ENCODE measurements at regions not wholly inside any gene's neighbourhood (a gene's known extent, or its start where the extent isn't known, plus 50 kb on each side); places are given as distances from the start of the nearest gene placed in this dataset.

- Histone ChIP-seq H3K36me3 (no peaks in the 10 kb centered on the region), H3K4me1 (ENCODE audit: control insufficient read depth in 1 of 2, low read depth in 2 of 2) (no peaks in the 10 kb centered on the region), H3K27me3 (replicated peaks; ENCODE audit: insufficient read depth) (no peaks in the 10 kb centered on the region), H3K27ac (no peak overlapping the region), H3K9me3 (no peaks in the 10 kb centered on the region), H3K4me3 (no peak overlapping the region)
- DNase-seq (ENCODE audit: low spot score) (no peak), ATAC-seq (ENCODE audit: insufficient number of reproducible peaks, low FRiP score, low read depth) (no peak)
- TF ChIP-seq CTCF (IDR thresholded peaks at IDR 0.05), result no peak
These were observed 190.9 kb downstream of the ZNF486 start for GRCh38 chr19:20357921-20358320.

- TF ChIP-seq CTCF (IDR thresholded peaks at IDR 0.05), result no peak
- Histone ChIP-seq H3K4me1 (ENCODE audit: control insufficient read depth in 1 of 2, low read depth in 2 of 2) (no peaks in the 10 kb centered on the region), H3K36me3 (no peaks in the 10 kb centered on the region), H3K27me3 (replicated peaks; ENCODE audit: insufficient read depth) (no peaks in the 10 kb centered on the region), H3K27ac (no peak overlapping the region), H3K9me3 (no peaks in the 10 kb centered on the region), H3K4me3 (no peak overlapping the region)
- ATAC-seq (ENCODE audit: insufficient number of reproducible peaks, low FRiP score, low read depth), result no peak
- DNase-seq (ENCODE audit: low spot score), result no peak
These were observed 184.2 kb downstream of the ZNF486 start for GRCh38 chr19:20351244-20351643.

- Histone ChIP-seq H3K36me3 (no peaks in the 10 kb centered on the region), H3K27me3 (replicated peaks; ENCODE audit: insufficient read depth) (no peaks in the 10 kb centered on the region), H3K4me1 (ENCODE audit: control insufficient read depth in 1 of 2, low read depth in 2 of 2) (no peaks in the 10 kb centered on the region), H3K27ac (no peak overlapping the region), H3K4me3 (no peak overlapping the region), H3K9me3 (no peaks in the 10 kb centered on the region)
- DNase-seq (ENCODE audit: low spot score), result no peak
- ATAC-seq (ENCODE audit: insufficient number of reproducible peaks, low FRiP score, low read depth), result no peak
- TF ChIP-seq CTCF (IDR thresholded peaks at IDR 0.05), result no peak
These were observed 182.2 kb downstream of the ZNF486 start for GRCh38 chr19:20349206-20349605.

- Histone ChIP-seq H3K9me3 (no peaks in the 10 kb centered on the region), H3K4me3 (no peak overlapping the region), H3K4me1 (ENCODE audit: control insufficient read depth in 1 of 2, low read depth in 2 of 2) (no peaks in the 10 kb centered on the region), H3K36me3 (no peaks in the 10 kb centered on the region), H3K27ac (no peak overlapping the region), H3K27me3 (replicated peaks; ENCODE audit: insufficient read depth) (no peaks in the 10 kb centered on the region)
- DNase-seq (ENCODE audit: low spot score) (no peak), ATAC-seq (ENCODE audit: insufficient number of reproducible peaks, low FRiP score, low read depth) (no peak)
- no peak for TF ChIP-seq CTCF (IDR thresholded peaks at IDR 0.05)
These were observed 172.4 kb downstream of the ZNF486 start for GRCh38 chr19:20339444-20339843.

GRCh38 chr19:20334760-20335159, 167.7 kb downstream of the ZNF486 start:
- Histone ChIP-seq H3K27ac (no peak overlapping the region), H3K9me3 (no peaks in the 10 kb centered on the region), H3K36me3 (no peaks in the 10 kb centered on the region), H3K4me1 (ENCODE audit: control insufficient read depth in 1 of 2, low read depth in 2 of 2) (no peaks in the 10 kb centered on the region), H3K27me3 (replicated peaks; ENCODE audit: insufficient read depth) (no peaks in the 10 kb centered on the region), H3K4me3 (no peak overlapping the region)
- no peak for TF ChIP-seq CTCF (IDR thresholded peaks at IDR 0.05)
- ATAC-seq (ENCODE audit: insufficient number of reproducible peaks, low FRiP score, low read depth), result no peak
- DNase-seq (ENCODE audit: low spot score), result no peak

Measured in thoracic aorta (tissue), 2 donors.